Neuronal stem cell (in vitro differentiated cells): ENCODE measurements at regions not wholly inside any gene's neighbourhood (a gene's known extent, or its start where the extent isn't known, plus 50 kb on each side); places are given as distances from the start of the nearest gene placed in this dataset.

Source experiments
- DNase-seq: peaks from one replicate; pipeline ENCODE4 v3.0.0-alpha.2; 2013; ENCODE audit warnings: low spot score
- H2AFZ ChIP-seq: one replicate; pipeline ENCODE4 v1.6.1; 2013; ENCODE audit warnings: mild to moderate bottlenecking, low read length, inconsistent platforms
- H2AK5ac ChIP-seq: 2 replicates; pipeline ENCODE4 v1.6.1; 2013; ENCODE audit warnings: low read depth, mild to moderate bottlenecking, inconsistent platforms, low read length, moderate library complexity, mixed read lengths
- H2BK120ac ChIP-seq: 2 replicates; pipeline ENCODE4 v1.6.1; 2013; ENCODE audit warnings: low read depth, mild to moderate bottlenecking, inconsistent platforms, low read length, moderate library complexity, mixed read lengths
- H2BK12ac ChIP-seq: one replicate; pipeline ENCODE4 v1.6.1; 2013; ENCODE audit warnings: low read length, inconsistent platforms
- H2BK15ac ChIP-seq: 2 replicates; pipeline ENCODE4 v1.6.1; 2013; ENCODE audit warnings: mild to moderate bottlenecking, low read length, inconsistent platforms, mixed read lengths
- H2BK5ac ChIP-seq: one replicate; pipeline ENCODE4 v1.6.1; 2013; ENCODE audit warnings: inconsistent platforms, mild to moderate bottlenecking, low read length, moderate library complexity
- H3K14ac ChIP-seq: one replicate; pipeline ENCODE4 v1.6.1; 2013; ENCODE audit warnings: low read length, inconsistent platforms
- H3K18ac ChIP-seq: 2 replicates; pipeline ENCODE4 v1.6.1; 2013; ENCODE audit warnings: low read length, inconsistent platforms
- H3K23ac ChIP-seq: 2 replicates; pipeline ENCODE4 v1.6.1; 2013; ENCODE audit warnings: low read depth, mild to moderate bottlenecking, mixed read lengths, low read length, inconsistent platforms; ENCODE audit not compliant: poor library complexity
- H3K27ac ChIP-seq: replicated peaks from 3 replicates; pipeline ENCODE4 v1.5.1; 2013; ENCODE audit warnings: low read length, inconsistent platforms
- H3K27me3 ChIP-seq, 3 experiments: 2 replicates each; pipeline ENCODE4 v1.6.1; 2013; ENCODE audit warnings: low read length in 3 of 3, mild to moderate bottlenecking in 2 of 3, inconsistent platforms in 1 of 3, low read depth in 1 of 3, mixed read lengths in 1 of 3, moderate library complexity in 1 of 3; ENCODE audit not compliant: control insufficient read depth in 3 of 3, insufficient read depth in 3 of 3
- H3K36me3 ChIP-seq, 2 donors: replicated peaks in 1 of 2; 2 replicates each; pipeline ENCODE4 v1.6.1; 2013; ENCODE audit warnings: low read length in 2 of 2; ENCODE audit not compliant: control insufficient read depth in 2 of 2, insufficient read depth in 2 of 2
- H3K4ac ChIP-seq: 2 replicates; pipeline ENCODE4 v1.6.1; 2013; ENCODE audit warnings: inconsistent platforms, mild to moderate bottlenecking, low read length, moderate library complexity
- H3K4me1 ChIP-seq, 2 donors: 1 replicate in 1 of 2; 2 replicates in 1 of 2; pipeline ENCODE4 v1.6.1; 2013; ENCODE audit warnings: low read length in 2 of 2, low read depth in 1 of 2; ENCODE audit not compliant: control insufficient read depth in 2 of 2, insufficient read depth in 1 of 2
- H3K4me2 ChIP-seq: one replicate; pipeline ENCODE4 v1.6.1; 2013; ENCODE audit warnings: mild to moderate bottlenecking, low read length, inconsistent platforms; ENCODE audit not compliant: insufficient read depth, poor library complexity, severe bottlenecking
- H3K4me3 ChIP-seq, 2 donors: 2 replicates each; pipeline ENCODE4 v1.5.1; 2013; ENCODE audit warnings: low read length in 2 of 2, mild to moderate bottlenecking in 2 of 2, inconsistent platforms in 1 of 2, moderate library complexity in 1 of 2
- H3K79me1 ChIP-seq: one replicate; pipeline ENCODE4 v1.6.1; 2013; ENCODE audit warnings: low read depth, mild to moderate bottlenecking, inconsistent platforms, low read length, moderate library complexity
- H3K9ac ChIP-seq: one replicate; pipeline ENCODE4 v1.6.1; 2013; ENCODE audit warnings: mild to moderate bottlenecking, low read depth, low read length, inconsistent platforms; ENCODE audit not compliant: poor library complexity
- H3K9me3 ChIP-seq, 2 donors: replicated peaks in 1 of 2; 2 replicates each; pipeline versions ENCODE3 to v1.6.1; 2013; ENCODE audit warnings: low read length in 2 of 2, mild to moderate bottlenecking in 2 of 2, inconsistent platforms in 1 of 2, low read depth in 1 of 2, mixed read lengths in 1 of 2, moderate library complexity in 1 of 2; ENCODE audit not compliant: control insufficient read depth in 2 of 2, insufficient read depth in 1 of 2
- H4K8ac ChIP-seq: one replicate; pipeline ENCODE4 v1.6.1; 2013; ENCODE audit warnings: low read depth, mild to moderate bottlenecking, inconsistent platforms, low read length, moderate library complexity
- H4K91ac ChIP-seq: one replicate; pipeline ENCODE4 v1.6.1; 2013; ENCODE audit warnings: low read length, low read depth, mild to moderate bottlenecking, inconsistent platforms; ENCODE audit not compliant: poor library complexity
- WGBS, 2 donors: extraction: QIAGEN DNeasy Blood & Tissue Kit; methylation state at CpG; one replicate each; pipeline ENCODE4 v1.1.7; 2013; ENCODE audit warnings: missing lambda C conversion rate in 2 of 2, mixed read lengths in 1 of 2; ENCODE audit not compliant: insufficient read length in 2 of 2, insufficient replicate concordance in 1 of 2; ENCODE audit errors: extremely low coverage in 2 of 2; 5-methylcytosine and 5-hydroxymethylcytosine counted together

- H3K18ac ChIP-seq: no peak overlapping the region
- H3K36me3 ChIP-seq: no peaks in the 10 kb centered on the region
- no peak overlapping the region for H2BK120ac ChIP-seq
- H3K4me1 ChIP-seq: no peaks in the 10 kb centered on the region
- H2BK15ac ChIP-seq: no peak overlapping the region
- H3K23ac ChIP-seq: no peak overlapping the region
- no peak overlapping the region for H3K4me3 ChIP-seq
- H3K79me1 ChIP-seq: no peaks in the 10 kb centered on the region
- H2AFZ ChIP-seq: no peak overlapping the region
- H3K4ac ChIP-seq: no peak overlapping the region
- no CpG with 5 or more reads among the region's 5 CpGs for WGBS, 2 donors
- no peak overlapping the region for H3K14ac ChIP-seq
- H3K4me2 ChIP-seq: no peak overlapping the region
- H3K9ac ChIP-seq: no peak overlapping the region
- no peaks in the 10 kb centered on the region for H3K9me3 ChIP-seq
- DNase-seq: no peak
- H4K8ac ChIP-seq: no peak overlapping the region
- H2AK5ac ChIP-seq: no peak overlapping the region
- no peak overlapping the region for H2BK12ac ChIP-seq
- no peaks in the 10 kb centered on the region for H3K27me3 ChIP-seq
- no peak overlapping the region for H4K91ac ChIP-seq
- H3K27ac ChIP-seq: no peak overlapping the region
- no peak overlapping the region for H2BK5ac ChIP-seq
Measured at GRCh38 chr5:98103807-98104206, 669.7 kb upstream of the RGMB start.

GRCh38 chr5:98104454-98105188 is 668.8 kb upstream of the RGMB start:
- Histone ChIP-seq H2BK15ac (no peak overlapping the region), H3K9me3 (no peaks in the 10 kb centered on the region), H3K4me2 (no peak overlapping the region), H3K18ac (no peak overlapping the region), H2BK12ac (no peak overlapping the region), H2BK120ac (no peak overlapping the region), H3K4me3 (no peak overlapping the region), H3K79me1 (no peaks in the 10 kb centered on the region), H4K91ac (no peak overlapping the region), H2AFZ (no peak overlapping the region), H3K14ac (no peak overlapping the region), H2AK5ac (no peak overlapping the region), H3K4me1 (no peaks in the 10 kb centered on the region), H3K4ac (no peak overlapping the region), H3K23ac (no peak overlapping the region), H4K8ac (no peak overlapping the region), H2BK5ac (no peak overlapping the region), H3K27ac (no peak overlapping the region), H3K9ac (no peak overlapping the region), H3K36me3 (no peaks in the 10 kb centered on the region), H3K27me3 (no peaks in the 10 kb centered on the region)
- DNase-seq: no peak
- WGBS, 2 donors: no CpG with 5 or more reads among the region's 3 CpGs

DNA sequence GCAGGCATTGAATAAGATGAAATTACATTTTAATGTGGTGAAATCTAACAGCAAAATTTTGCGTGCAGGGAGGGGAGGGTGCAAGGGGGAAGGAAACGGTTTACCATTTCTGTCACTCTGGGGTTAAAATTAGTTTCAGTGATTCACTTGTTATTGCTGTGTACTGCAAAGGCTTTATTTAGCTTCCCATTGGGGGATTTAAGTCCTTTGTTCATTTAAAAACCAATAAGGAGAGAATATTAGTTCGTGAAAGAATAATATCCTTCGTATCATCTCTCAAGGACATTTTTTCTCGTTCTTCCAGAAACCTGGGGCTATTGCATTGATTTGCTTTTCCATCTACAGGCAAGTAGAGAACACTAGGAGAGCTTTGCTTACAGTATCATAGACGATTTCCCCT is 667.8 kb upstream of the RGMB start:
- H3K27ac ChIP-seq: no peak overlapping the region
- H3K4me2 ChIP-seq: no peak overlapping the region
- H3K18ac ChIP-seq: no peak overlapping the region
- H3K4ac ChIP-seq: no peak overlapping the region
- no peaks in the 10 kb centered on the region for H3K36me3 ChIP-seq
- no peak overlapping the region for H2BK12ac ChIP-seq
- no peak overlapping the region for H2AK5ac ChIP-seq
- H4K91ac ChIP-seq: no peak overlapping the region
- no peak overlapping the region for H3K14ac ChIP-seq
- no peak overlapping the region for H2BK120ac ChIP-seq
- H3K27me3 ChIP-seq: no peaks in the 10 kb centered on the region
- no peaks in the 10 kb centered on the region for H3K79me1 ChIP-seq
- no peak overlapping the region for H4K8ac ChIP-seq
- no peaks in the 10 kb centered on the region for H3K9me3 ChIP-seq
- no CpG with 5 or more reads among the region's 6 CpGs for WGBS, 2 donors
- no peak overlapping the region for H2BK5ac ChIP-seq
- no peak overlapping the region for H3K4me3 ChIP-seq
- no peak overlapping the region for H3K23ac ChIP-seq
- H3K9ac ChIP-seq: no peak overlapping the region
- H3K4me1 ChIP-seq: peaks cover 0 to 1% of the 10 kb centered on the region in 2 donors
- H2AFZ ChIP-seq: peak overlapping the region; percentile 6
- DNase-seq: no peak
- H2BK15ac ChIP-seq: no peak overlapping the region

GRCh38 chr5:98106116-98107031 is 667.1 kb upstream of the RGMB start:
- Histone ChIP-seq H3K4me1 (peaks cover 0 to 1% of the 10 kb centered on the region in 2 donors), H2BK5ac (no peak overlapping the region), H4K91ac (no peak overlapping the region)

More at GRCh38 chr5:98106116-98107031, 667.1 kb upstream of the RGMB start:
- H4K8ac ChIP-seq: no peak overlapping the region
- no peaks in the 10 kb centered on the region for H3K27me3 ChIP-seq
- H3K79me1 ChIP-seq: no peaks in the 10 kb centered on the region
- H3K9ac ChIP-seq: no peak overlapping the region
- H2BK120ac ChIP-seq: no peak overlapping the region
- no peak overlapping the region for H3K4me3 ChIP-seq
- H3K4me2 ChIP-seq: no peak overlapping the region
- no peaks in the 10 kb centered on the region for H3K36me3 ChIP-seq
- H3K23ac ChIP-seq: no peak overlapping the region
- no peak for DNase-seq
- no peaks in the 10 kb centered on the region for H3K9me3 ChIP-seq
- H2AK5ac ChIP-seq: no peak overlapping the region
- no peak overlapping the region for H3K4ac ChIP-seq
- no peak overlapping the region for H2BK15ac ChIP-seq
- no peak overlapping the region for H3K14ac ChIP-seq
- no peak overlapping the region for H3K18ac ChIP-seq
- WGBS, 2 donors: no CpG with 5 or more reads among the region's 4 CpGs
- peak overlapping the region; percentile 6 for H2AFZ ChIP-seq
- H2BK12ac ChIP-seq: no peak overlapping the region
- H3K27ac ChIP-seq: no peak overlapping the region
